ENCODE measurements at regions not wholly inside any gene's neighbourhood (a gene's known extent, or its start where the extent isn't known, plus 50 kb on each side); places are given as distances from the start of the nearest gene placed in this dataset.
"Not testable (repeated sequence)": the region's sequence is repeated elsewhere in the genome, so short reads cannot be mapped to it uniquely, and the experiment has no call there.

DNA sequence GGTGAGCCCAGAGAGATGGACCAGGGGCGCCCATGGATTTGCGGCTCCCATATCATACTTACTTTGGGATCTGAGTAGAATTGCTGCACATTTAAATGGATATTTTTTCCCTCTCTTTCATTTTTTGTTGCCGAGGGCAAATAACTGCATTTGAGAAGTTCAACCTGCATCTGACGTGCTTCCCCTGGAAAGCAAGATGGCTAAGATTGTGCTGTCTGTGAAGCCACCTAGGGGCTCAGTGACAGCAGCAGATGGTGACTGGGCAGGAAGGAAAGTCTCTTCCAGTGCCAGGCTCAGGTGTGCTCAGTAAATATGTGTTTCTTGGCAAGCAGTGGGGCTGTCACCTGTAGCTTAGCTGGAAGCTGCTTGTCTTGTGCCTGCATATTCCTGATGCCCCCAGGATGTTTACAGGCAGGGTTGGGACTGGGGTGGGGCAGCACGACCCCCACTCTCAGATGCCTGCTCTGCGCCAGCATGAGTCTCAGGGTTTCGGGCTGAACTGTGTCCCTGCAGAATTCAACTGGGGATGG is 59.8 kb upstream of the ETV3 start:
- no peaks in the 10 kb centered on the region for H3K4me1 Mint-ChIP-seq (ENCODE audit: low read depth)
- intact Hi-C loops (cut with DNase I, micrococcal nuclease): loop anchor here in 1 of 2 experiments (10.0 kb wide), 1 partner anchor 297 kb away; no protein-coding TSS in a partner anchor
- no peak overlapping the region for H3K27ac Mint-ChIP-seq

DNA sequence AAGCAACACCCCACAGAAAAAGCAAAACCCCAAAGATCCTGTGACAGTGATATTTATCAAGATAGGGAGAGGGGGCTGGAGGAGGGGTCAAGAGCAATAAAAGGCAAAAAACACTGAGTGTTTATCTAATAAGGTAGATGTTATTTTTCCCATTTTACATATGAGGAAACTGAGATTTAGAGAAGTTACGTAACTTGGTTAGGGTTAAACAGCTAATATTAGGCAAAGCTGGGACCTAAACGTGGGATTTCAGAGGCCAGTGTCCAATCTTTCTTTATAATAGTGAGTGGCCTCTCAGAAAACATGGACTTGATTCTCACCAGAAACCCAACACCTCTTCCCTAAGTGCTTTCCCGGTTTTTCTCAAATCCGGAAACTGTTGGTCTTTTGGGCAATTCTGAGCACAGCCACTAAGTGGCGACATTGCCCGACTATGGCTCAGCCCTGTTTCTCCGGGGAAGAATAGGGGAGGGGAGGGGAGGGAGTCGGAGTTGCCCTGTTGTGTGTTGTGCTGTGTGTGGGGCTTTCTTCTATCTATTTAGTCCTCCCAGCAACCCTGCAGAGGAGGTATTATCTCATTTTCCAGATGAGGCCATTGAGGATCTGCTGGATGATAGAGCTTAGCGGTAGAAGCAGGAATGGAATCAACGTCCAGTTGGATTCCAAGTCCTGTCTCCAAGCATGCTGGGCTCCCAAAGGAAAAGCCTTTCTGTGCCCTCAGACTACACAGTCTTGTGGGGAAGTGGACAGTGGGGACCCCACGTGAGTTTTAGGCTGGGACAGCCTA is 58.7 kb upstream of the ETV3 start:
- not testable (repeated sequence) for ATAC-seq (ENCODE audit: poor library complexity)

More for the DNA sequence above, 59.8 kb upstream of the ETV3 start:
- CTCF ChIA-PET: no interaction called here
- Mint-ChIP-seq H3K36me3 (ENCODE audit: low read depth) (no peaks in the 10 kb centered on the region), H3K4me3 (no peak overlapping the region), H3K9me3 (no peaks in the 10 kb centered on the region), H3K27me3 (peaks cover 61% of the 10 kb centered on the region)
- H3K27me3 ChIP-seq (ENCODE audit: control insufficient read depth in 1 of 2, insufficient read depth in 2 of 2, low read length in 2 of 2): peaks cover 20 to 31% of the 10 kb centered on the region in 2 experiments
- DNase-seq (no peak), ATAC-seq (ENCODE audit: poor library complexity) (no peak)
- H3K27ac ChIP-seq (ENCODE audit: low read depth in 1 of 2, low read length in 2 of 2): no peak overlapping the region
- no peak overlapping the region for H3K4me3 ChIP-seq (ENCODE audit: low read length)
- TF ChIP-seq, protein P1, sequence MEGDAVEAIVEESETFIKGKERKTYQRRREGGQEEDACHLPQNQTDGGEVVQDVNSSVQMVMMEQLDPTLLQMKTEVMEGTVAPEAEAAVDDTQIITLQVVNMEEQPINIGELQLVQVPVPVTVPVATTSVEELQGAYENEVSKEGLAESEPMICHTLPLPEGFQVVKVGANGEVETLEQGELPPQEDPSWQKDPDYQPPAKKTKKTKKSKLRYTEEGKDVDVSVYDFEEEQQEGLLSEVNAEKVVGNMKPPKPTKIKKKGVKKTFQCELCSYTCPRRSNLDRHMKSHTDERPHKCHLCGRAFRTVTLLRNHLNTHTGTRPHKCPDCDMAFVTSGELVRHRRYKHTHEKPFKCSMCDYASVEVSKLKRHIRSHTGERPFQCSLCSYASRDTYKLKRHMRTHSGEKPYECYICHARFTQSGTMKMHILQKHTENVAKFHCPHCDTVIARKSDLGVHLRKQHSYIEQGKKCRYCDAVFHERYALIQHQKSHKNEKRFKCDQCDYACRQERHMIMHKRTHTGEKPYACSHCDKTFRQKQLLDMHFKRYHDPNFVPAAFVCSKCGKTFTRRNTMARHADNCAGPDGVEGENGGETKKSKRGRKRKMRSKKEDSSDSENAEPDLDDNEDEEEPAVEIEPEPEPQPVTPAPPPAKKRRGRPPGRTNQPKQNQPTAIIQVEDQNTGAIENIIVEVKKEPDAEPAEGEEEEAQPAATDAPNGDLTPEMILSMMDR (IDR thresholded peaks at IDR 0.05): no peak
- peaks cover 0 to 10% of the 10 kb centered on the region in 2 experiments for H3K9me3 ChIP-seq (ENCODE audit: control insufficient read depth in 1 of 2, insufficient read depth in 1 of 2, low read length in 2 of 2)
- no peaks in the 10 kb centered on the region for H3K36me3 ChIP-seq (ENCODE audit: insufficient read depth, low read length)
- POLR2A ChIA-PET: no interaction called here
- H3K4me1 ChIP-seq (ENCODE audit: insufficient read depth, low read length): no peaks in the 10 kb centered on the region

DNA sequence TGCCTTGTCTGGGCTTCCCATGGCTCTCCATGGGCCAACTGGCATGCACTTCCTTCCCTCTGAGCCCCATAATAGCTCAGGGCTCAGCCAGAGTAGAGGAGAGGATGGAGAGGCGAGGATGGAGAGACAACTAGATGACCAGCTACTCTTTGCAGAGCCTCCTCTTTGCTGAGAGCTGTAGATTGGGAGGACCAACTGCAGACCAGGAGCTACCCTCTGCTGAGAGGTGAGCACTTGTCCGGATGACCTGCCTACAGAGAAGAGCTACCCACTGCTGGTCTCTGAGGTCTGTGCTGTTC is 58.0 kb upstream of the ETV3 start:
- Histone ChIP-seq H3K9me3 (ENCODE audit: control insufficient read depth in 1 of 2, insufficient read depth in 1 of 2, low read length in 2 of 2) (peaks cover 0 to 10% of the 10 kb centered on the region in 2 experiments), H3K27me3 (ENCODE audit: control insufficient read depth in 1 of 2, insufficient read depth in 2 of 2, low read length in 2 of 2) (peaks cover 19 to 27% of the 10 kb centered on the region in 2 experiments), H3K4me1 (ENCODE audit: insufficient read depth, low read length) (no peaks in the 10 kb centered on the region), H3K36me3 (ENCODE audit: insufficient read depth, low read length) (no peaks in the 10 kb centered on the region), H3K4me3 (ENCODE audit: low read length) (no peak overlapping the region), H3K27ac (ENCODE audit: low read depth in 1 of 2, low read length in 2 of 2) (no peak overlapping the region)
- DNase-seq: no peak
- no peak for ATAC-seq (ENCODE audit: poor library complexity)
- Mint-ChIP-seq H3K27me3 (peaks cover 67% of the 10 kb centered on the region), H3K9me3 (no peaks in the 10 kb centered on the region), H3K4me3 (no peak overlapping the region), H3K36me3 (ENCODE audit: low read depth) (no peaks in the 10 kb centered on the region), H3K27ac (no peak overlapping the region), H3K4me1 (ENCODE audit: low read depth) (no peaks in the 10 kb centered on the region)
- ChIA-PET CTCF (no interaction called here), POLR2A (no interaction called here)
- TF ChIP-seq, protein P1 (IDR thresholded peaks at IDR 0.05): no peak
- intact Hi-C loops (cut with DNase I, micrococcal nuclease): loop anchor here in 1 of 2 experiments (10.0 kb wide), 1 partner anchor 299 kb away; no protein-coding TSS in a partner anchor

More for the DNA sequence above, 58.7 kb upstream of the ETV3 start:
- CTCF ChIA-PET; H3K36me3 ChIP-seq (ENCODE audit: insufficient read depth, low read length); POLR2A ChIA-PET; H3K36me3 Mint-ChIP-seq (ENCODE audit: low read depth); H3K4me3 Mint-ChIP-seq; DNase-seq; H3K27ac ChIP-seq (ENCODE audit: low read depth in 1 of 2, low read length in 2 of 2); H3K9me3 Mint-ChIP-seq; H3K27ac Mint-ChIP-seq; H3K4me1 Mint-ChIP-seq (ENCODE audit: low read depth); H3K4me3 ChIP-seq (ENCODE audit: low read length); H3K4me1 ChIP-seq (ENCODE audit: insufficient read depth, low read length): not testable (repeated sequence)
- peaks cover 61% of the 10 kb centered on the region for H3K27me3 Mint-ChIP-seq
- H3K9me3 ChIP-seq (ENCODE audit: control insufficient read depth in 1 of 2, insufficient read depth in 1 of 2, low read length in 2 of 2): peaks cover 0 to 10% of the 10 kb centered on the region in 2 experiments
- intact Hi-C loops (cut with DNase I, micrococcal nuclease): loop anchor here in 1 of 2 experiments (10.0 kb wide), 1 partner anchor 298 kb away; no protein-coding TSS in a partner anchor
- peaks cover 21 to 29% of the 10 kb centered on the region in 2 experiments for H3K27me3 ChIP-seq (ENCODE audit: control insufficient read depth in 1 of 2, insufficient read depth in 2 of 2, low read length in 2 of 2)
